ENCODE measurements at regions not wholly inside any gene's neighbourhood (a gene's known extent, or its start where the extent isn't known, plus 50 kb on each side); places are given as distances from the start of the nearest gene placed in this dataset.

- DNase-seq (no peak), ATAC-seq (no peak)
- H3K9me3 ChIP-seq: no peaks in the 10 kb centered on the region
- no peak overlapping the region for H3K27ac ChIP-seq
- H3K36me3 ChIP-seq: no peaks in the 10 kb centered on the region
- H3K4me3 ChIP-seq: no peak overlapping the region
- intact Hi-C loops (cut with DNase I; ENCODE audit: low total_unique reads): no loop called here
- H3K4me1 ChIP-seq: no peaks in the 10 kb centered on the region
- in situ Hi-C loops (cut with MboI; ENCODE audit: low sequenced_read_pairs in 4 of 4): no loop called here
- TF ChIP-seq CTCF (IDR thresholded peaks at IDR 0.05 in 4 of 5, conservative IDR thresholded peaks at IDR 0.05 in 1 of 5) (no peak), POLR2A (IDR thresholded peaks at IDR 0.05) (no peak)
- H3K27me3 ChIP-seq: no peaks in the 10 kb centered on the region
These were observed 798.4 kb downstream of the TUSC7 start for GRCh38 chr3:117507958-117508357.

GRCh38 chr3:117509858-117510257, 800.3 kb downstream of the TUSC7 start:
- Histone ChIP-seq H3K36me3 (no peaks in the 10 kb centered on the region), H3K27me3 (no peaks in the 10 kb centered on the region), H3K9me3 (no peaks in the 10 kb centered on the region), H3K4me3 (no peak overlapping the region), H3K4me1 (no peaks in the 10 kb centered on the region), H3K27ac (no peak overlapping the region)
- DNase-seq (no peak), ATAC-seq (no peak)
- in situ Hi-C loops (cut with MboI; ENCODE audit: low sequenced_read_pairs in 4 of 4) (no loop called here), intact Hi-C loops (cut with DNase I; ENCODE audit: low total_unique reads) (no loop called here)
- no peak for TF ChIP-seq POLR2A (IDR thresholded peaks at IDR 0.05)
- TF ChIP-seq CTCF (IDR thresholded peaks at IDR 0.05 in 4 of 5, conservative IDR thresholded peaks at IDR 0.05 in 1 of 5): no peak

GRCh38 chr3:117510396-117510795, 800.8 kb downstream of the TUSC7 start:
- DNase-seq (no peak), ATAC-seq (no peak)
- H3K9me3 ChIP-seq: no peaks in the 10 kb centered on the region
- H3K27ac ChIP-seq: no peak overlapping the region
- no peaks in the 10 kb centered on the region for H3K36me3 ChIP-seq
- in situ Hi-C loops (cut with MboI; ENCODE audit: low sequenced_read_pairs in 4 of 4) (no loop called here), intact Hi-C loops (cut with DNase I; ENCODE audit: low total_unique reads) (no loop called here)
- no peaks in the 10 kb centered on the region for H3K4me1 ChIP-seq
- no peak overlapping the region for H3K4me3 ChIP-seq
- H3K27me3 ChIP-seq: no peaks in the 10 kb centered on the region
- TF ChIP-seq POLR2A (IDR thresholded peaks at IDR 0.05) (no peak), CTCF (IDR thresholded peaks at IDR 0.05 in 4 of 5, conservative IDR thresholded peaks at IDR 0.05 in 1 of 5) (no peak)

GRCh38 chr3:117512975-117513374, 803.4 kb downstream of the TUSC7 start:
- Histone ChIP-seq H3K27me3 (no peaks in the 10 kb centered on the region), H3K9me3 (no peaks in the 10 kb centered on the region), H3K4me1 (no peaks in the 10 kb centered on the region), H3K36me3 (no peaks in the 10 kb centered on the region), H3K27ac (no peak overlapping the region), H3K4me3 (no peak overlapping the region)
- TF ChIP-seq POLR2A (IDR thresholded peaks at IDR 0.05): no peak
- TF ChIP-seq CTCF (IDR thresholded peaks at IDR 0.05 in 4 of 5, conservative IDR thresholded peaks at IDR 0.05 in 1 of 5): no peak
- in situ Hi-C loops (cut with MboI; ENCODE audit: low sequenced_read_pairs in 4 of 4) (no loop called here), intact Hi-C loops (cut with DNase I; ENCODE audit: low total_unique reads) (no loop called here)
- DNase-seq (no peak), ATAC-seq (no peak)

GRCh38 chr3:117515309-117515708, 805.7 kb downstream of the TUSC7 start:
- intact Hi-C loops (cut with DNase I; ENCODE audit: low total_unique reads) (no loop called here), in situ Hi-C loops (cut with MboI; ENCODE audit: low sequenced_read_pairs in 4 of 4) (no loop called here)
- Histone ChIP-seq H3K36me3 (no peaks in the 10 kb centered on the region), H3K4me1 (no peaks in the 10 kb centered on the region), H3K4me3 (no peak overlapping the region), H3K9me3 (no peaks in the 10 kb centered on the region), H3K27ac (no peak overlapping the region), H3K27me3 (no peaks in the 10 kb centered on the region)
- no peak for ATAC-seq
- TF ChIP-seq CTCF (IDR thresholded peaks at IDR 0.05 in 4 of 5, conservative IDR thresholded peaks at IDR 0.05 in 1 of 5) (no peak), POLR2A (IDR thresholded peaks at IDR 0.05) (no peak)
- no peak for DNase-seq

Data from gastrocnemius medialis (tissue), 4 donors.